IMR-90 (cell line): ENCODE measurements at regions not wholly inside any gene's neighbourhood (a gene's known extent, or its start where the extent isn't known, plus 50 kb on each side); places are given as distances from the start of the nearest gene placed in this dataset.

Experiments used
- ATAC-seq: fragments of 200-7000 bp; cut with Tn5 transposase; 2 replicates; pipeline ENCODE4 v1.9.1; 2020; ENCODE audit warnings: low read depth, mild to moderate bottlenecking, moderate library complexity
- BruUV-seq: library from RNA; stranded (reverse); fragments of 400-500 nt; replicated peaks from 2 replicates; lab custom pipeline; 2021; lab: Mats Ljungman, UMichigan
- CTCF ChIA-PET: fragments of 300-600 bp; formaldehyde crosslinking; extraction: SDS; loops from one replicate; lab custom pipeline; 2021; ENCODE audit warnings: antibody characterized with exemption; lab: Yijun Ruan, JAX
- POLR2A ChIA-PET: fragments of 300-600 bp; sonication (Branson Sonifier 250); formaldehyde crosslinking; loops from one replicate; lab custom pipeline; 2022; ENCODE audit warnings: antibody characterized with exemption; ENCODE audit not compliant: unreplicated experiment; lab: Charles Lee
- DNase-seq: peaks from one replicate; pipeline ENCODE4 v3.0.0; 2013
- H2AFZ ChIP-seq: replicated peaks from 2 replicates; pipeline ENCODE3; 2013; ENCODE audit warnings: low read length, mild to moderate bottlenecking; ENCODE audit not compliant: poor library complexity
- H2AK5ac ChIP-seq: 2 replicates; pipeline ENCODE4 v1.6.1; 2013; ENCODE audit warnings: low read depth, low read length, inconsistent platforms
- H2AK9ac ChIP-seq: replicated peaks from 2 replicates; pipeline ENCODE3; 2013; ENCODE audit warnings: mild to moderate bottlenecking, low read depth, low read length, moderate library complexity; ENCODE audit not compliant: poor library complexity
- H2BK120ac ChIP-seq: 2 replicates; pipeline ENCODE4 v1.6.1; 2013; ENCODE audit warnings: low read depth, low read length, inconsistent platforms
- H2BK15ac ChIP-seq: 3 replicates; pipeline ENCODE4 v1.6.1; 2013; ENCODE audit warnings: low read depth, low read length, inconsistent platforms
- H2BK20ac ChIP-seq: 2 replicates; pipeline ENCODE4 v1.6.1; 2013; ENCODE audit warnings: low read depth, mild to moderate bottlenecking, inconsistent platforms, low read length, moderate library complexity
- H2BK5ac ChIP-seq: 2 replicates; pipeline ENCODE4 v1.6.1; 2013; ENCODE audit warnings: mild to moderate bottlenecking, low read depth, low read length, inconsistent platforms; ENCODE audit not compliant: poor library complexity, severe bottlenecking
- H3K14ac ChIP-seq: replicated peaks from 2 replicates; pipeline ENCODE4 v1.6.1; 2013; ENCODE audit warnings: low read depth, low read length, inconsistent platforms
- H3K18ac ChIP-seq: 2 replicates; pipeline ENCODE4 v1.6.1; 2013; ENCODE audit warnings: low read depth, low read length, control low read depth
- H3K23ac ChIP-seq: 2 replicates; pipeline ENCODE4 v1.6.1; 2013; ENCODE audit warnings: low read depth, low read length, inconsistent platforms
- H3K27ac ChIP-seq: 2 replicates; pipeline ENCODE4 v1.5.1; 2013; ENCODE audit warnings: mild to moderate bottlenecking, control low read depth, low read length; ENCODE audit not compliant: insufficient read depth
- H3K27me3 ChIP-seq: 2 replicates; pipeline ENCODE4 v1.6.1; 2013; ENCODE audit warnings: low read length; ENCODE audit not compliant: control insufficient read depth, insufficient read depth
- H3K36me3 ChIP-seq: 2 replicates; pipeline ENCODE4 v1.6.1; 2013; ENCODE audit warnings: low read length, mixed read lengths; ENCODE audit not compliant: control insufficient read depth, insufficient read depth
- H3K4ac ChIP-seq: 2 replicates; pipeline ENCODE4 v1.6.1; 2013; ENCODE audit warnings: low read depth, low read length, inconsistent platforms
- H3K4me1 ChIP-seq: 2 replicates; pipeline ENCODE4 v1.6.1; 2013; ENCODE audit warnings: low read length, mixed read lengths; ENCODE audit not compliant: control insufficient read depth, insufficient read depth
- H3K4me2 ChIP-seq: 2 replicates; pipeline ENCODE4 v1.6.1; 2013; ENCODE audit warnings: low read depth, mild to moderate bottlenecking, control low read depth, low read length, moderate library complexity
- H3K4me3 ChIP-seq: 2 replicates; pipeline ENCODE4 v1.5.1; 2013; ENCODE audit warnings: low read depth, mild to moderate bottlenecking, control low read depth, low read length, moderate library complexity; ENCODE audit not compliant: insufficient read depth
- H3K56ac ChIP-seq: 2 replicates; pipeline ENCODE4 v1.6.1; 2013; ENCODE audit warnings: low read length, inconsistent platforms; ENCODE audit not compliant: insufficient read depth; ENCODE audit errors: extremely low read depth
- H3K79me1 ChIP-seq, 2 experiments: 2 replicates each; pipeline ENCODE4 v1.6.1; 2013; ENCODE audit warnings: low read length in 2 of 2, inconsistent platforms in 1 of 2, low read depth in 1 of 2
- H3K9ac ChIP-seq: 2 replicates; pipeline ENCODE4 v1.6.1; 2013; ENCODE audit warnings: low read depth, low read length, control low read depth
- H3K9me1 ChIP-seq: 2 replicates; pipeline ENCODE4 v1.6.1; 2013; ENCODE audit warnings: low read length, inconsistent platforms; ENCODE audit not compliant: insufficient read depth
- H3K9me3 ChIP-seq: 2 replicates; pipeline ENCODE4 v1.6.1; 2013; ENCODE audit warnings: low read length; ENCODE audit not compliant: control insufficient read depth, insufficient read depth
- H4K20me1 ChIP-seq: 2 replicates; pipeline ENCODE4 v1.6.1; 2013; ENCODE audit warnings: low read length, inconsistent platforms; ENCODE audit not compliant: insufficient read depth
- H4K5ac ChIP-seq: 2 replicates; pipeline ENCODE4 v1.6.1; 2013; ENCODE audit warnings: mild to moderate bottlenecking, low read depth, low read length, control low read depth
- H4K8ac ChIP-seq, 2 experiments: 2 replicates each; pipeline ENCODE4 v1.6.1; 2013; ENCODE audit warnings: low read depth in 2 of 2, low read length in 2 of 2, control low read depth in 1 of 2, inconsistent platforms in 1 of 2
- H4K91ac ChIP-seq: 2 replicates; pipeline ENCODE4 v1.6.1; 2013; ENCODE audit warnings: low read depth, low read length, inconsistent platforms; ENCODE audit not compliant: insufficient read depth
- BHLHE40 ChIP-seq: fragments of 150-350 bp; IDR thresholded peaks from 2 replicates; pipeline ENCODE4 v1.6.1; 2016; ENCODE audit warnings: mild to moderate bottlenecking, low read depth, low read length
- CEBPB ChIP-seq: IDR thresholded peaks from 2 replicates; pipeline ENCODE4 v1.6.1; 2012; ENCODE audit warnings: low read depth, low read length, improper control_type of control experiment
- CTCF ChIP-seq: conservative IDR thresholded peaks from 2 replicates; pipeline ENCODE4 v1.5.1; 2012; ENCODE audit warnings: mild to moderate bottlenecking, low read depth, low read length, improper control_type of control experiment
- ELK1 ChIP-seq: fragments of 150-350 bp; IDR thresholded peaks from 2 replicates; pipeline ENCODE4 v1.6.1; 2016; ENCODE audit warnings: low read depth, mild to moderate bottlenecking, low read length, moderate library complexity, borderline replicate concordance
- FOS ChIP-seq: fragments of 150-350 bp; IDR thresholded peaks from 2 replicates; pipeline ENCODE4 v1.6.1; 2016; ENCODE audit warnings: low read depth, low read length
- MAFK ChIP-seq: IDR thresholded peaks from 2 replicates; pipeline ENCODE4 v1.6.1; 2012; ENCODE audit warnings: low read depth, low read length, improper control_type of control experiment
- MAZ ChIP-seq: IDR thresholded peaks from 2 replicates; pipeline ENCODE4 v1.6.1; 2012; ENCODE audit warnings: low read depth, mild to moderate bottlenecking, low read length, improper control_type of control experiment, moderate library complexity, borderline replicate concordance
- MXI1 ChIP-seq: IDR thresholded peaks from 2 replicates; pipeline ENCODE4 v1.6.1; 2012; ENCODE audit warnings: low read depth, mild to moderate bottlenecking, low read length, moderate library complexity, borderline replicate concordance
- NFE2L2 ChIP-seq: fragments of 150-350 bp; IDR thresholded peaks from 2 replicates; pipeline ENCODE4 v1.6.1; 2016; ENCODE audit warnings: low read depth, mild to moderate bottlenecking, low read length
- RAD21 ChIP-seq: IDR thresholded peaks from 2 replicates; pipeline ENCODE4 v1.6.1; 2012; ENCODE audit warnings: low read length, improper control_type of control experiment
- RCOR1 ChIP-seq: IDR thresholded peaks from 2 replicates; pipeline ENCODE4 v1.6.1; 2012; ENCODE audit warnings: mild to moderate bottlenecking, low read length, improper control_type of control experiment; ENCODE audit not compliant: insufficient replicate concordance
- RFX5 ChIP-seq: IDR thresholded peaks from 2 replicates; pipeline ENCODE4 v1.8.0; 2012; ENCODE audit warnings: low read depth, mild to moderate bottlenecking, low read length, moderate library complexity
- SMC3 ChIP-seq: fragments of 150-350 bp; IDR thresholded peaks from 2 replicates; pipeline ENCODE4 v1.6.1; 2016; ENCODE audit warnings: low read depth, mild to moderate bottlenecking, antibody characterized with exemption, low read length, moderate library complexity
- WGBS, 2 experiments: methylation state at CpG; one replicate each; pipeline versions ENCODE4 v1.1.5 to v1.1.7; 2013; ENCODE audit warnings: missing lambda C conversion rate in 2 of 2; ENCODE audit not compliant: insufficient read length in 1 of 2; ENCODE audit errors: extremely low coverage in 2 of 2; 5-methylcytosine and 5-hydroxymethylcytosine counted together
- dilution Hi-C: fragments of 300-500 bp; cut with HindIII; formaldehyde crosslinking; loops from one replicate; pipeline ENCODE4 v1.14.3; 2018; ENCODE audit warnings: low sequenced_read_pairs; ENCODE audit not compliant: unreplicated experiment
- in situ Hi-C: fragments of 300-500 bp; cut with MboI; formaldehyde crosslinking; loops from 3 replicates; pipeline ENCODE4 v1.14.3; 2019; ENCODE audit warnings: low sequenced_read_pairs, inconsistent platforms, mixed read lengths
- intact Hi-C: fragments of 100-400 bp; cut with micrococcal nuclease; formaldehyde crosslinking; loops from 2 replicates; pipeline ENCODE4 v1.10.0; 2022

- DNase-seq: no peak
- Histone ChIP-seq H3K27me3 (no peaks in the 10 kb centered on the region), H2BK15ac (no peak overlapping the region), H4K91ac (no peak overlapping the region), H4K5ac (no peak overlapping the region), H2AFZ (no peak overlapping the region), H4K20me1 (no peaks in the 10 kb centered on the region; the same call in 1 of the 2 replicates), H2BK20ac (no peak overlapping the region), H3K9me3 (no peaks in the 10 kb centered on the region), H3K4me1 (no peaks in the 10 kb centered on the region), H2AK5ac (no peak overlapping the region), H3K9ac (no peak overlapping the region), H3K4me2 (no peak overlapping the region), H2BK5ac (no peak overlapping the region), H3K56ac (no peak overlapping the region), H3K27ac (no peak overlapping the region), H3K14ac (no peak overlapping the region), H3K9me1 (no peaks in the 10 kb centered on the region), H2AK9ac (no peak overlapping the region), H2BK120ac (no peak overlapping the region), H3K4me3 (no peak overlapping the region), H3K23ac (no peak overlapping the region), H4K8ac (no peak overlapping the region), H3K4ac (no peak overlapping the region), H3K18ac (no peak overlapping the region), H3K36me3 (no peaks in the 10 kb centered on the region), H3K79me1 (peaks cover 18 to 37% of the 10 kb centered on the region in 2 experiments; a peak in 3 of 4 replicates)
- intact Hi-C loops: no loop called here
- in situ Hi-C loops: no loop called here
- dilution Hi-C loops: no loop called here
- ATAC-seq: no peak
- no TSS peak for BruUV-seq
- no CpG with 5 or more reads among the region's 2 CpGs for WGBS, 2 experiments
- POLR2A ChIA-PET: no interaction called here
- TF ChIP-seq ELK1 (no peak), SMC3 (no peak), CTCF (no peak), MAFK (no peak), MXI1 (no peak), MAZ (no peak), RCOR1 (no peak), FOS (no peak), RFX5 (no peak), CEBPB (no peak), RAD21 (no peak), NFE2L2 (no peak), BHLHE40 (no peak)
- CTCF ChIA-PET: no interaction called here
Observed at GRCh38 chr17:72474243-72474642, 353.4 kb downstream of the SOX9 start.
